ENCODE measurements at regions not wholly inside any gene's neighbourhood (a gene's known extent, or its start where the extent isn't known, plus 50 kb on each side); places are given as distances from the start of the nearest gene placed in this dataset.

DNA sequence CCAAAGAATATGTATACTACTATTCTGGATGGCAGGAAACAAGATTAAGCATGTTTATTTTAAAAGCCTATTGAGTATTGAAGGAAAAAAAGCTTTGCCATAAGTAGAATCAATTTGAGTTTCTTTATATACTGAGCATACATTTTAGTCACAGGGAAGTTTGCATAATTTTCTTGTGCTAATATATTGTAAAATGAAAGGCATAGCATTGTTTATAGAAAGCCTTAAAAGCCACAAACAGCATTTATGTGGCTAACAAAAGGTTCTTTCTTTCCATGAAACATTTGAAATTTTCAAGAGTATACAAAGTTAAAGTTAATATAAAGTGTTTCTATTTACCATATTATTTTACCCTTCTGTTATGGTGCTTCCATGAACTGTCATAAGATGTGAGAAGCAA lies 1133.8 kb upstream of the PCDH10 start:
- H3K9me3 ChIP-seq (ENCODE audit: insufficient read depth, low read length) = no peaks in the 10 kb centered on the region
- TF ChIP-seq, protein P1, sequence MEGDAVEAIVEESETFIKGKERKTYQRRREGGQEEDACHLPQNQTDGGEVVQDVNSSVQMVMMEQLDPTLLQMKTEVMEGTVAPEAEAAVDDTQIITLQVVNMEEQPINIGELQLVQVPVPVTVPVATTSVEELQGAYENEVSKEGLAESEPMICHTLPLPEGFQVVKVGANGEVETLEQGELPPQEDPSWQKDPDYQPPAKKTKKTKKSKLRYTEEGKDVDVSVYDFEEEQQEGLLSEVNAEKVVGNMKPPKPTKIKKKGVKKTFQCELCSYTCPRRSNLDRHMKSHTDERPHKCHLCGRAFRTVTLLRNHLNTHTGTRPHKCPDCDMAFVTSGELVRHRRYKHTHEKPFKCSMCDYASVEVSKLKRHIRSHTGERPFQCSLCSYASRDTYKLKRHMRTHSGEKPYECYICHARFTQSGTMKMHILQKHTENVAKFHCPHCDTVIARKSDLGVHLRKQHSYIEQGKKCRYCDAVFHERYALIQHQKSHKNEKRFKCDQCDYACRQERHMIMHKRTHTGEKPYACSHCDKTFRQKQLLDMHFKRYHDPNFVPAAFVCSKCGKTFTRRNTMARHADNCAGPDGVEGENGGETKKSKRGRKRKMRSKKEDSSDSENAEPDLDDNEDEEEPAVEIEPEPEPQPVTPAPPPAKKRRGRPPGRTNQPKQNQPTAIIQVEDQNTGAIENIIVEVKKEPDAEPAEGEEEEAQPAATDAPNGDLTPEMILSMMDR (IDR thresholded peaks at IDR 0.05; ENCODE audit: insufficient read depth, low read length, poor library complexity, severe bottlenecking) = no peak
- no peak for TF ChIP-seq EZH2phosphoT487 (conservative IDR thresholded peaks at IDR 0.05; ENCODE audit: low read length)
- H2AFZ ChIP-seq (ENCODE audit: low read depth, low read length, severe bottlenecking) = no peak overlapping the region
- no peak overlapping the region for H3K4me2 ChIP-seq (ENCODE audit: low read depth, low read length, poor library complexity, severe bottlenecking)
- H3K4me3 ChIP-seq (ENCODE audit: insufficient read depth, low read length, poor library complexity, severe bottlenecking) = no peak overlapping the region
- H4K20me1 ChIP-seq (ENCODE audit: low read depth, low read length) = no peaks in the 10 kb centered on the region
- H3K9me2 ChIP-seq (replicated peaks; ENCODE audit: insufficient read depth, low read length) = no peaks in the 10 kb centered on the region
- H3K9ac ChIP-seq (ENCODE audit: low read length) = no peak overlapping the region
- H3F3A ChIP-seq (ENCODE audit: insufficient read depth) = no peaks in the 10 kb centered on the region
- no peaks in the 10 kb centered on the region for H3K79me2 ChIP-seq (ENCODE audit: insufficient read depth, low read length)
- no peaks in the 10 kb centered on the region for H3K36me3 ChIP-seq (ENCODE audit: low read length)
- no peaks in the 10 kb centered on the region for H3K27me3 ChIP-seq (ENCODE audit: low read length)
- H3K27ac ChIP-seq (ENCODE audit: low read depth, low read length) = no peak overlapping the region

- Histone ChIP-seq H3K27me3 (ENCODE audit: low read length) (no peaks in the 10 kb centered on the region), H3K27ac (ENCODE audit: low read depth, low read length) (no peak overlapping the region), H2AFZ (ENCODE audit: low read depth, low read length, severe bottlenecking) (no peak overlapping the region), H3K9me2 (replicated peaks; ENCODE audit: insufficient read depth, low read length) (no peaks in the 10 kb centered on the region), H3F3A (ENCODE audit: insufficient read depth) (no peaks in the 10 kb centered on the region), H4K20me1 (ENCODE audit: low read depth, low read length) (no peaks in the 10 kb centered on the region), H3K9me3 (ENCODE audit: insufficient read depth, low read length) (no peaks in the 10 kb centered on the region), H3K79me2 (ENCODE audit: insufficient read depth, low read length) (no peaks in the 10 kb centered on the region), H3K4me3 (ENCODE audit: insufficient read depth, low read length, poor library complexity, severe bottlenecking) (no peak overlapping the region), H3K9ac (ENCODE audit: low read length) (no peak overlapping the region), H3K36me3 (ENCODE audit: low read length) (no peaks in the 10 kb centered on the region), H3K4me2 (ENCODE audit: low read depth, low read length, poor library complexity, severe bottlenecking) (no peak overlapping the region)
- TF ChIP-seq EZH2phosphoT487 (conservative IDR thresholded peaks at IDR 0.05; ENCODE audit: low read length) = no peak
- TF ChIP-seq, protein P1 (IDR thresholded peaks at IDR 0.05; ENCODE audit: insufficient read depth, low read length, poor library complexity, severe bottlenecking) = no peak
These were observed 1132.3 kb upstream of the PCDH10 start for GRCh38 chr4:132016703-132017350.

DNA sequence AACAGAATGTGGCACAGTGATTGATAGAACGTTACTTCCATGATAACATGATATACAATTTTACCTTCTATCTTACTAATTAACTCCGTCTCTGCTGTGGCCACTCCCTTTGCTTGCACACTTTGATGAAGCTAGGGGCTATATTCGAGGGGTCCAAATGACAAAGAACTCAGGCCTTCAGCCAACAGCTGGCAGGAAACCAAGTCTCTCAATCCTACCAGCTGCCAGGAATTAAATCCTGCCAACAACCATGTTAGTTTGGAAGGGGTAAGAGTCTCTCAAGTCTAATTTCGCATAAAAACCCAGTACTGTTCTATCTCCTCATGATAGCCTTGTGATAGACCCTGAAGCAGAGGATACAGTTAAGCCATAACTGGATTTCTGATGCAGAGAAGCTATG lies 1122.9 kb upstream of the PCDH10 start:
- no peaks in the 10 kb centered on the region for H3K79me2 ChIP-seq (ENCODE audit: insufficient read depth, low read length)
- H4K20me1 ChIP-seq (ENCODE audit: low read depth, low read length) = no peaks in the 10 kb centered on the region
- H3K27ac ChIP-seq (ENCODE audit: low read depth, low read length) = no peak overlapping the region
- H3K9me2 ChIP-seq (replicated peaks; ENCODE audit: insufficient read depth, low read length) = no peaks in the 10 kb centered on the region
- no peaks in the 10 kb centered on the region for H3K9me3 ChIP-seq (ENCODE audit: insufficient read depth, low read length)
- H3K36me3 ChIP-seq (ENCODE audit: low read length) = no peaks in the 10 kb centered on the region
- H3K4me3 ChIP-seq (ENCODE audit: insufficient read depth, low read length, poor library complexity, severe bottlenecking) = no peak overlapping the region
- no peak overlapping the region for H3K4me2 ChIP-seq (ENCODE audit: low read depth, low read length, poor library complexity, severe bottlenecking)
- H3K9ac ChIP-seq (ENCODE audit: low read length) = no peak overlapping the region
- H2AFZ ChIP-seq (ENCODE audit: low read depth, low read length, severe bottlenecking) = peak overlapping the region; percentile 26
- no peak for TF ChIP-seq EZH2phosphoT487 (conservative IDR thresholded peaks at IDR 0.05; ENCODE audit: low read length)
- TF ChIP-seq, protein P1 (IDR thresholded peaks at IDR 0.05; ENCODE audit: insufficient read depth, low read length, poor library complexity, severe bottlenecking) = no peak
- H3K27me3 ChIP-seq (ENCODE audit: low read length) = no peaks in the 10 kb centered on the region
- no peaks in the 10 kb centered on the region for H3F3A ChIP-seq (ENCODE audit: insufficient read depth)

All from SU-DHL-6 (cell line).